ENCODE measurements at regions not wholly inside any gene's neighbourhood (a gene's known extent, or its start where the extent isn't known, plus 50 kb on each side); places are given as distances from the start of the nearest gene placed in this dataset.

DNA sequence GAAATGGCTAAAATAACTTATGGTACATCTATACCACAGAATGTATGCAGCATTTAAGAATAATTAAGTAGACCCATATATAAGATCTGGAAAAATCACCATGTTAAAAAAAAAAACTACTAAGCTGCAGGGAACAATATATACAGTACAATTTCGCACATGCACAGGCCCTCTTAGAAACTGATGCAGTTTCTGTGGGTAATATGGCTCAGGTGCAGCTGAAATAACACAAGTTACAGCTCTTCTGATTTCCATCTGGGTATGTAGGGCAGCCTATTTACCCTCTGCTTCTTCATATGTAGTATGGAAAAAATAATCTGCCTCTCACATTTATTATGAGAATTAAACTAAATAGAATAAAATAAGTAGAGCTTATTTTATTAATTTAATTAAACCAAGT, 82.9 kb downstream of the YIPF5 start:
- H3K36me3 ChIP-seq (ENCODE audit: control insufficient read depth, insufficient read depth, low read length) = no peaks in the 10 kb centered on the region
- H3K9me3 ChIP-seq (ENCODE audit: control insufficient read depth, low read length) = no peaks in the 10 kb centered on the region
- WGBS, 2 experiments (ENCODE audit: insufficient coverage in 2 of 2) = 100% methylated on average over 1 of the region's 1 CpG; no CpG with 5 or more reads in 1 of the 2 experiments
- no peak overlapping the region for H3K4me3 ChIP-seq (ENCODE audit: extremely low read depth, insufficient read depth, low read length, poor library complexity, severe bottlenecking)
- H3K27ac ChIP-seq (ENCODE audit: low read depth, low read length, severe bottlenecking) = no peak overlapping the region
- H3K4me1 ChIP-seq (ENCODE audit: control insufficient read depth, insufficient read depth, low read length, poor library complexity, severe bottlenecking) = no peaks in the 10 kb centered on the region

DNA sequence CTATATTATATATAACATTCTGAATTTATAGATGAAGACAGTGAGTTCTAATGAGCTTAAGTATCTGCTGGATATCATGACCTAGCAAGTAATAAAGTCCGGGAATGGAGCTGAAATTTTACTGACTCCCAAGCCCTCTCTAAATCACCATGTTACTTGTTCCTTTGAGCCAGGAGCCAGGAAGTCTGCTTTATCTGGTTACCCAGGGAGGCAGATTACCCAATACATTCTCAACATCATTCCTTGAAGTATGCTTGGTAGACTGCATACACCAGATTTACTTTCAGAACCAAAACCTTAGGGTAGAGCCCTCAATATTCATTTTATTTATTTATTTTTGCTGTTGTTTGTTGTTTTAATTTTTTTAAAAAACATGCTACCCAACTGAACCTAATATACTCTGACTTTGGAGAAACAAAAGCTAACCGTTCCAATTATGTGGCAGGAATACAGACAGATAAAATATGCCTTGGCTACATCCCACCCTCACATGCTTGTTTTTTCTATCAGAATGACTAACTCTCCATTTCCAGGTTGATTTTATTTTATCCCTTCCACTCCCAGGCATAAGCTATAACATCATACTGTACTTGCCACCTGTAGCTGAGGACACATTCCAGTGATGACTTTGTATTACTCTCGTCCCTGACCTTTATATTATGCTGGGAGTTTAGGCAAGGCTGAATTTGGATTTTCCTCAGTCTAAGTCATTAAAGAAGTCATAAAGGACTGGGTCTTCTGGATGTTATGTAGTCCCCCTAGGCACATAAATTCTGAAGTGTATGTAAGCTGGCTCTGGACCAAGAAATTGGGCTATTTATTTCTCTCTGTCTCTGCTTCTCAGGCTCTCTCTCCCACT, 82.0 kb downstream of the YIPF5 start:
- H3K4me3 ChIP-seq (ENCODE audit: extremely low read depth, insufficient read depth, low read length, poor library complexity, severe bottlenecking) = no peak overlapping the region
- WGBS, 2 experiments (ENCODE audit: insufficient coverage in 2 of 2) = 90 to 95% methylated on average over 2 to 3 of the region's 3 CpGs
- H3K27ac ChIP-seq (ENCODE audit: low read depth, low read length, severe bottlenecking) = no peak overlapping the region
- H3K9me3 ChIP-seq (ENCODE audit: control insufficient read depth, low read length) = no peaks in the 10 kb centered on the region
- no peaks in the 10 kb centered on the region for H3K36me3 ChIP-seq (ENCODE audit: control insufficient read depth, insufficient read depth, low read length)
- no peaks in the 10 kb centered on the region for H3K4me1 ChIP-seq (ENCODE audit: control insufficient read depth, insufficient read depth, low read length, poor library complexity, severe bottlenecking)

DNA sequence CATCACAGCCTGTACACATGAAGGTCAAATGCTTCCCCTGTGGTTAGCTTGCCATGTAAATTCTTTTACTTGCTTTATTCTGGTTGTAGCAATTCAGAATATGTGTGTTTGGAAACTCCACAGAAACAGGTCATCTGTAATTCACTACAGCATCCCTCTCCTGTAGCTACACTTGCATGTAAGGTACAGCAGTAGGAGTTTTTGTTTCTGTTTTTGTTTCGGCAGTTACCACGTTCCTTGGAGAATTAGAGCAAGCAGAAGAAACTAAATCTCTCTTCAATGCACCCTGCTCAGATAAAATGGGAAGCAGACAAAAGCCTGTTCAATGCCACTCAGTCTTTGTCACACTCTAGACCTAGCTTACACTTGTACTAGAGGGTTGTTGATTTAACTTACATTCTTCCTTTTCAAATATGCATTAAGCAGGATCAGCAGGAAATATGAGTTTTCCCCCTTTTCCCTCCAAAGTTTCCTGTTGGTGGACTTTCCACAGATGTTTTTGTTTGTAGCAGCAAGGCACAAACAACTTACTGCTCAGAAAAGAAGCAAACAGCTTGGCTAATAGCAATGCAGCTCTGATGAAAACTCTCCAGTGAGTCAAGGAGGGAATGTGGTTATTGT, 80.9 kb downstream of the YIPF5 start:
- WGBS, 2 experiments (ENCODE audit: insufficient coverage in 2 of 2) = no CpG with 5 or more reads among the region's 2 CpGs
- peak overlapping the region; percentile 48 for H3K27ac ChIP-seq (ENCODE audit: low read depth, low read length, severe bottlenecking)
- H3K4me1 ChIP-seq (ENCODE audit: control insufficient read depth, insufficient read depth, low read length, poor library complexity, severe bottlenecking) = no peaks in the 10 kb centered on the region
- no peak overlapping the region for H3K4me3 ChIP-seq (ENCODE audit: extremely low read depth, insufficient read depth, low read length, poor library complexity, severe bottlenecking)
- no peaks in the 10 kb centered on the region for H3K36me3 ChIP-seq (ENCODE audit: control insufficient read depth, insufficient read depth, low read length)
- H3K9me3 ChIP-seq (ENCODE audit: control insufficient read depth, low read length) = no peaks in the 10 kb centered on the region

DNA sequence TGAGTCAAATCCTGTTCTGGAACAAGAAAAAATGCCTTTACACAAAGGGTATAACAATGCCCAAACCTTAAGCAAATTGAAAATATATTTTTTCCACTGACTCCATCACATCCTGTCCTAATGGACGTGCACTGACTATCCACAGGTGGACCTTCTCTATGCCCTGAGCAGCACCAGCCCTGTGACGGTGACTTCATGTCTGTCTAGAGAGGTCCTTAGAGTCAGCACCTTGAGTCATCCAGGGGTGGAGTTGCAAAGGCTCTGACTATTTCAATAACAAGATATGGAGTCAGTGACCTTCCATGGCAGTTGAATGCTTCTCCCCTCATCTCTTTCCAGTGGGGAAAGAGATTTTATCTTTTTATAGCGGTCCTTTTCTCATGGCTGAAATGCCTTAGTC, 78.0 kb downstream of the YIPF5 start:
- 57 to 83% methylated on average over 1 to 3 of the region's 3 CpGs for WGBS, 2 experiments (ENCODE audit: insufficient coverage in 2 of 2)
- no peaks in the 10 kb centered on the region for H3K36me3 ChIP-seq (ENCODE audit: control insufficient read depth, insufficient read depth, low read length)
- H3K9me3 ChIP-seq (ENCODE audit: control insufficient read depth, low read length) = no peaks in the 10 kb centered on the region
- no peaks in the 10 kb centered on the region for H3K4me1 ChIP-seq (ENCODE audit: control insufficient read depth, insufficient read depth, low read length, poor library complexity, severe bottlenecking)
- H3K27ac ChIP-seq (ENCODE audit: low read depth, low read length, severe bottlenecking) = no peak overlapping the region
- H3K4me3 ChIP-seq (ENCODE audit: extremely low read depth, insufficient read depth, low read length, poor library complexity, severe bottlenecking) = no peak overlapping the region

DNA sequence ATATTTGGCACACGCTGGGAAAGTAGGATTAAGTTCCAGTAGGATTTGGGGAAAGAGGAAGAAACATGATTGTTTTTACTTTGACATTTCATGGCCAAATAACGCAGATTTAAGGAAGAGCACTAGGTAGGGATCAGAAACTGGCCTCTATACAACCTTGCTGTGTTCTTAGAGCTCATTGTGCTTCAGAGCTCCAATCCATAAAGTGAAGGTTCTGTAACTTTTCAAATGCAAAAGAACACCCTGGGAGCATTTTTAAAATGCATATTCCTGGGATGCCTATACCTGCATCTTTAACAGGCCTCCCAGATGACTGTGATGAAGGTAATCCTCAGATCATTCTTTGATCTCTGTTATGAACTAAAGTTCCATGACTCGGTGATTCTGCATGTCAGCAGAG, 77.1 kb downstream of the YIPF5 start:
- no peaks in the 10 kb centered on the region for H3K4me1 ChIP-seq (ENCODE audit: control insufficient read depth, insufficient read depth, low read length, poor library complexity, severe bottlenecking)
- no peaks in the 10 kb centered on the region for H3K9me3 ChIP-seq (ENCODE audit: control insufficient read depth, low read length)
- H3K4me3 ChIP-seq (ENCODE audit: extremely low read depth, insufficient read depth, low read length, poor library complexity, severe bottlenecking) = no peak overlapping the region
- H3K36me3 ChIP-seq (ENCODE audit: control insufficient read depth, insufficient read depth, low read length) = no peaks in the 10 kb centered on the region
- WGBS, 2 experiments (ENCODE audit: insufficient coverage in 2 of 2) = 54 to 75% methylated on average over 3 of the region's 3 CpGs
- H3K27ac ChIP-seq (ENCODE audit: low read depth, low read length, severe bottlenecking) = no peak overlapping the region

DNA sequence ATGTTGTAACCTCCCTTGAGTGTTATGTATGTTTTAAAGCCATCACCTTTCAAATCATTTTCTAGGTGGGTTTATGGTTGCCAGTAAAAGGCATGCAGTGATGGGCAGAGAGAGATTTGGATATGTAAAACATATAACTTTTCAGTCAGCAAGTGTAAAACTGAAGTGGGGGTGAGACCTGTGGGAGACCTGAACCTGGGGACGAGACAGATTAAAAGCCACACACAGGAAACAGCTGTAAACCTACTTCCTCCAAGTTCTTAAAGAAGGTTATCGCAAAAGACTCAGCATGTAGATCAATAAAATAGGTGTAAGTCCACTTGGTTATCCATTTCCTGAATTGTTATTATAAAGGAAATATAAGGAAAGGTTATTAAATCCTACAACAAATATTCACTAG, 76.6 kb downstream of the YIPF5 start:
- Histone ChIP-seq H3K36me3 (ENCODE audit: control insufficient read depth, insufficient read depth, low read length) (no peaks in the 10 kb centered on the region), H3K4me1 (ENCODE audit: control insufficient read depth, insufficient read depth, low read length, poor library complexity, severe bottlenecking) (no peaks in the 10 kb centered on the region), H3K27ac (ENCODE audit: low read depth, low read length, severe bottlenecking) (no peak overlapping the region), H3K9me3 (ENCODE audit: control insufficient read depth, low read length) (no peaks in the 10 kb centered on the region), H3K4me3 (ENCODE audit: extremely low read depth, insufficient read depth, low read length, poor library complexity, severe bottlenecking) (no peak overlapping the region)
- 100% methylated on average over 1 of the region's 2 CpGs; no CpG with 5 or more reads in 1 of the 2 experiments for WGBS, 2 experiments (ENCODE audit: insufficient coverage in 2 of 2)

DNA sequence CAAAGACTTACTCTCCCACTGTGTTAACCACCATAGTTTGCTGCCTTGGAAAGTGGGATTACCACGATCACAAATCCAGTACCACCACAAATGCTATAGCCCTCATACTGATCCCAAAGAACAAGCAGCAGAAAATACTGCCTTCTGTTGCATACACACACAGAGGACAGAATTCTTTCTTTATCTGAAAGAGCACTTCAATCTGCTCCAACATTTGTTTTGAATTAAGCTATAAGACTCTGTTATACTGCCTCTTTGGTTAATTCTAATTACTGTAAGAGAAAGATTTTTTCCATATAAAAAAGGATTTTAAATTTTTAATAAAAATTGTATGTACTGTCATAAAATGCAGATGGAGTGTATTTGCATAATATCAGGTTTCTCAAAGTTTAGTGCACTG, 69.8 kb downstream of the YIPF5 start:
- no peaks in the 10 kb centered on the region for H3K36me3 ChIP-seq (ENCODE audit: control insufficient read depth, insufficient read depth, low read length)
- 82 to 100% methylated on average over 1 of the region's 1 CpG for WGBS, 2 experiments (ENCODE audit: insufficient coverage in 2 of 2)

DNA sequence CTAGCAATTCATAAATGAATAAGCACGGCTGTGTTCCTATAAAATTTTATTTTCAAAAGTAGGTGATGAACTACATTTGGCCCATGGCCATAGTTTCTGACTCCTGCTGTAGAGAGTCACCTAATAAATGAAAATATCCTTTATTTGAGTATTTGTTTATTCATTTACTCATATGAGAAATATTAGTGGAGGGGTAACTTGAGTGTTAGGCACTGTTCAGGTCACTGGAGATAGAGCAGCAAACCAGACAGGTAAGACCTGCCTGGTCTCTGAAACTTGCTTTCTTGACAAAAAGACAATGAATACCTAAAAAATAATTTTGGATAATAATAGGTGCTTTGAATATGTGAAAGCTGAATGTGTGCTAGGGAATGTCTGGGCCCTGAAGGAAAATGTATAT, 68.8 kb downstream of the YIPF5 start:
- WGBS, 2 experiments (ENCODE audit: insufficient coverage in 2 of 2) = no CpG with 5 or more reads among the region's 1 CpG
- Histone ChIP-seq H3K4me1 (ENCODE audit: control insufficient read depth, insufficient read depth, low read length, poor library complexity, severe bottlenecking) (no peaks in the 10 kb centered on the region), H3K27ac (ENCODE audit: low read depth, low read length, severe bottlenecking) (no peak overlapping the region), H3K9me3 (ENCODE audit: control insufficient read depth, low read length) (no peaks in the 10 kb centered on the region), H3K4me3 (ENCODE audit: extremely low read depth, insufficient read depth, low read length, poor library complexity, severe bottlenecking) (no peak overlapping the region), H3K36me3 (ENCODE audit: control insufficient read depth, insufficient read depth, low read length) (no peaks in the 10 kb centered on the region)

More for the DNA sequence above, 69.8 kb downstream of the YIPF5 start:
- Histone ChIP-seq H3K4me1 (ENCODE audit: control insufficient read depth, insufficient read depth, low read length, poor library complexity, severe bottlenecking) (no peaks in the 10 kb centered on the region), H3K4me3 (ENCODE audit: extremely low read depth, insufficient read depth, low read length, poor library complexity, severe bottlenecking) (no peak overlapping the region), H3K9me3 (ENCODE audit: control insufficient read depth, low read length) (no peaks in the 10 kb centered on the region), H3K27ac (ENCODE audit: low read depth, low read length, severe bottlenecking) (no peak overlapping the region)

DNA sequence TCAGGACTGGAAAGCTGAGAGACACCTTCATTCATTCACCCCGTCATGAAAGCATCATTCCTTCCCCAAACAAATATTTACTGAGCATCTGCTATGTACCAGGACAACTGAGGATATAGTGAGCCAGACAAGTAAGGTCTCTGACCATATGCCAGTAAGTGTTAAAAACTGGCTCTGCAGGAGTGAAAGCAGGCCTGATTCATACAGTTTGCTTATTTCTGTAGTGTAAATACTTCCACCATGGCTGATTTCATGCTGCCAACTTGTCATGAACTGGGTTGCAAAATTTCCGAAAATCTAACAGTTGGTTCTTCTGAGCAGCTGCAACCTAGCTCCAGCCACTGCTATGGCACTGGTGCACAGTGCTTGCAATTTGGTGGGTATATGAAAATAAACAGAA, 68.1 kb downstream of the YIPF5 start:
- WGBS, 2 experiments (ENCODE audit: insufficient coverage in 2 of 2) = 83 to 100% methylated on average over 1 to 2 of the region's 2 CpGs
- Histone ChIP-seq H3K27ac (ENCODE audit: low read depth, low read length, severe bottlenecking) (no peak overlapping the region), H3K4me1 (ENCODE audit: control insufficient read depth, insufficient read depth, low read length, poor library complexity, severe bottlenecking) (no peaks in the 10 kb centered on the region), H3K9me3 (ENCODE audit: control insufficient read depth, low read length) (no peaks in the 10 kb centered on the region), H3K4me3 (ENCODE audit: extremely low read depth, insufficient read depth, low read length, poor library complexity, severe bottlenecking) (no peak overlapping the region), H3K36me3 (ENCODE audit: control insufficient read depth, insufficient read depth, low read length) (no peaks in the 10 kb centered on the region)

DNA sequence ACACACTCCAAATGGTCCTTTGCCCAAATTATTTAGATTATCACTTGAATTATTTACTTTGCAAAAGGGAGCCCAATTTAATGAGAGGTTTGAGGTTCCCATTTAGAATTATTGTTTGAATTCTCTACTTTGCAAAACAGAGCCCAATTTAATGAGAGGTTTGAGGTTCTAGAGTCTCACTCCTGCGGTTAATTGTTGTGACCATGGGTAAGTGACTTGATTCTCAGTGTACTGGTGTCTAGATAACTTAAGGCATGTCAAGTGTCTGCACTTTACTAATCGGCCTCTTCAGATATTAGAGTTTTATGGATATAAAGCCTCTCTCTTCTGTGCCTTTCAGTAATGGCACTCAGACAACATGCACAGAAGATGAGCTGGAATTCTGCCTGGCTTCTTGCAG, 67.5 kb downstream of the YIPF5 start:
- H3K36me3 ChIP-seq (ENCODE audit: control insufficient read depth, insufficient read depth, low read length) = no peaks in the 10 kb centered on the region
- H3K4me1 ChIP-seq (ENCODE audit: control insufficient read depth, insufficient read depth, low read length, poor library complexity, severe bottlenecking) = no peaks in the 10 kb centered on the region
- H3K4me3 ChIP-seq (ENCODE audit: extremely low read depth, insufficient read depth, low read length, poor library complexity, severe bottlenecking) = no peak overlapping the region
- no peaks in the 10 kb centered on the region for H3K9me3 ChIP-seq (ENCODE audit: control insufficient read depth, low read length)
- H3K27ac ChIP-seq (ENCODE audit: low read depth, low read length, severe bottlenecking) = no peak overlapping the region
- WGBS, 2 experiments (ENCODE audit: insufficient coverage in 2 of 2) = 80% methylated on average over 1 of the region's 2 CpGs; no CpG with 5 or more reads in 1 of the 2 experiments

Data from mesodermal cell (in vitro differentiated cells).